Stimulated activated CD4-positive, alpha-beta T cell treated with anti-CD3 and anti-CD28 coated beads, TNF-alpha, amount 100 ng/mL, for 48 hours (primary cell): ENCODE measurements at regions not wholly inside any gene's neighbourhood (a gene's known extent, or its start where the extent isn't known, plus 50 kb on each side); places are given as distances from the start of the nearest gene placed in this dataset.

Experiments
- DNase-seq, 3 donors: peaks; one replicate each; pipeline ENCODE4 v3.0.0-alpha.2; 2020; ENCODE audit warnings: low read depth in 3 of 3

DNA sequence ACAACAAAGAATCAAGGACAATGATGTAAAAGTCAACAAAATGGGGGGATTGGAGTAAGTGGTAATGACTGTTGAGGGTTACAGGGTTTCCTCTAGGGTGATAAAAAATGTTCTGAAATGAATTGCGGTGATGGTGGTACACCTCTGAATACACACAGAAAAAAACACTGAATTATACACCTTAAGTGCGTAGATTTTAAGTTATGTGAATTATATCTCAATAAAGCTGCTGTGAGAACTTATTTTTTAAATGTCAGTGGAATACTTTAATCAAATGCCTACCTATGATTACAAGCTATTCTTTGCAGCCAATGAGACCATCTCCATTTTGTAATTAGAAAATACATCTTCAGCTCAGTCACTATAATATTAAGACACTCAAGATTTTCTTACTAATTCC lies 53.5 kb downstream of the ZNF608 start:
- no peak for DNase-seq

DNA sequence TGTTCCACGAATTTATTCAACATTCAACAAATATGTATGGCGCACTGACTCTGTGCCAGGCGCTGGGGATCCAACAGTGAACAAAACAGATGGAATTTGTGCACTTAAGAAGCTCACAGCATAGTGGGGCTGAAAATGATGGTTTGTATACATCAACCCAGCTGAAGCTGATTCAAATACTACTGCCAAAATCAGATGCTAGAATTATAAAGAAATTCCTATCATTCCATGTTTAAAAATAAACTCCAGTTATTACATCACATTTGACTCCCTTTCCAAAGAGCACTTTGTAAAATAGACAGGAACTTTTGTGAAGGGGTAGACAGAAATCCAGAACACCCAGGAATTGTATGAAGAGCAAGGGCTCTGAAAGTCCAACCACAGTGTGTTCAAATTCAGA lies 54.1 kb downstream of the ZNF608 start:
- no peak for DNase-seq

DNA sequence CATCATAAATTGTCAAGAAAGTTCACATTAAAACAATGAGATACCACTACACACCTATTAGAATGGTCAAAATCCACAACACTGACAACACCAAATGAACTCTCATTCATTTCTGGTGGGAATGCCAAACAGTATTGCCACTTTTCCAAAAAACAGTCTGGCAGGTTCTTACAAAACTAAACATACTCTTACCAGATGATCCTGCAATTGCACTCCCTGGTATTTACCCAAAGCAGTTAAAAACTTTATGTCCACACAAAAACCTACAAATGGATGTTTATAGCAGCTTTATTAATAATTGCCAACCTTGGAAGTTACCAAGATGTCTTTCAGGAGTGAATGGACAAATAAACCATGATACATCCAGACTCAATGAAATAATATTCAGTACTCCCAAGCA lies 56.8 kb downstream of the ZNF608 start:
- no peak for DNase-seq

DNA sequence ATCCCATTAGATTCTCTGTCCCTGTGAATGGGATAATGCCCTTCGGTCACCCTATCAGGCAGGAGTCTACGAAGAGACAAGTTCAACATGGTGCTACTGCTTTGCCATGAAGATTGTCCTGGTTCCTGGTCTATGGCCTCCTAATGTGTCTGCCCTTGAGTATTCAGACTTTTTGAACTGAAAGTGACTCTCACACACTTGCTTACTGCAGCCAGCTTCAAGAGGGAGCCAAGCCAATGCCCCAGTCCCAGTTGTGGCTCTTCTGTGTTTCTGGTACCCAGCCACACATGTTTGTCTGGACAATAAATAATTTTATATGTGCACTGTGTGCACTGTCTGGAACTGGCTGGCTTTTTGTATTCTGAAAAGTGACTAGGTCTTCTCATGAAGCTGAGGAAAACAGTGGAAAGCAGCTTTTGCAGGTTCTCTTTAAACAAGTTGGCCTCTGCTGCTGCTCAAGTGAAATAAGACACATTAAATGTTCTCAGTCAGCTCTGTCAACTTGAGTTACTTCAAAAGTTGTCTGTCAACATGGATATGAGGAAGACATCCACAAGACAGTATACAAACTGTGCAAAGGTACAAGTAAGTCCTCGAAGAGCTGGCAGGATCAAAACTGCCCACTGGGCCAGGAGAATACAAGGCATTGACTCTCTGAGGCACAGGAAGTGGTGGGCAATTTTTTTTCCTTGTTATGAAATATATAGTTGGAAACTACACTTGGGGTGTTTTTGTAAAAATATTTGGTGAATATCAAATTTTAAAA lies 60.0 kb downstream of the ZNF608 start:
- DNase-seq = no peak

DNA sequence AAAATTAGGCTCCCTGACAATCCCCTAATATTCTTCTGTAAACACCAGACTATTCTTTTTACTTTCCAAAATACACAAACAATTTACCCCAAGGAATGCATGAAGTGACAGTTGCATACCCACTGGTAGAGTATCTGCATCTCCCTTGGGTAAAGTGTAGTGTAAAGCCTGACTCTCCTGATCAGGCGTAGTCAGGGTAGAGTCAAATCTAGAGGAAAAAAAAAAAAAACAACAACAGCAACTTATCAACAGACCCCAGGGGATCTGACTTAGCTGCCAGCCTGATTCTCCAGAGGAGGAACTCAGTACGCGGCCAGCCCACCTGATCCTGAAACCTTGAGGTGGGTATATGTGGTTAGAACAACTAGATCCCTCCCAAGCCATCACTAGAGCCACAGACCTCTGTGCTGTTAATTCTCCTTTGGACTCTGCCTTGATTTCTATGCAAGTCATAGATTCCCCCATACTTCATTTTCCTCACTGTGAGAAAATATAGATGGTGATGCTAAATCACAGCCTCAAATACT lies 61.0 kb downstream of the ZNF608 start:
- DNase-seq = no peak

DNA sequence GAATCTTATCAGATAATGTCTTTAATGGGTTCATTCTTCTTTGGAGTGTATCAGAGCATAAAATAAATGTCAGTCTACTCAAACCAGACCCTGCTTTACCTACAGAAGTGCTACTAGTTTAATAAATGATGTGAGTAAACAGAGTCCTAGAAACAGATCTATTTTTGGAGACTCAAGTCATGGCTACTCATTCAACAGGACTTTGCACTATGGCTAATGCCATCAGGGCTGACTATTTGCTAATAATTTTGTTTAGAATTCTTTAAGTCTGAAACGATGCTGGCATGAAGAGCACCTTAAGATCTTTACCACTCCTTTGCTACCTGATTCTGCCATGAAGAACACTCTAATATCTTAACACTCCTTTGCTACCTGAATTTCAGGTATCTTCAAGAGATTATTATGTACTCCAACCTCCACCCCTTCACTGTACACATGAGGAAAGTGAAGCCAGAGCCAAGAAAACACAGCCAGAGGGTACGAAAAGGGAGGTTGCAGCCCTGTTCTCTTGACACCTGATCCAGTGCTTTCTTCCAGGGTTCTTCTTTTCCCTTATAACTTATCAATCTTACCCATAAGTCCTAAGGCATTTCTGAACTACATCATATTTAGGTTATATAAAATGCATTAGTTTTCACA lies 62.4 kb downstream of the ZNF608 start:
- no peak for DNase-seq

DNA sequence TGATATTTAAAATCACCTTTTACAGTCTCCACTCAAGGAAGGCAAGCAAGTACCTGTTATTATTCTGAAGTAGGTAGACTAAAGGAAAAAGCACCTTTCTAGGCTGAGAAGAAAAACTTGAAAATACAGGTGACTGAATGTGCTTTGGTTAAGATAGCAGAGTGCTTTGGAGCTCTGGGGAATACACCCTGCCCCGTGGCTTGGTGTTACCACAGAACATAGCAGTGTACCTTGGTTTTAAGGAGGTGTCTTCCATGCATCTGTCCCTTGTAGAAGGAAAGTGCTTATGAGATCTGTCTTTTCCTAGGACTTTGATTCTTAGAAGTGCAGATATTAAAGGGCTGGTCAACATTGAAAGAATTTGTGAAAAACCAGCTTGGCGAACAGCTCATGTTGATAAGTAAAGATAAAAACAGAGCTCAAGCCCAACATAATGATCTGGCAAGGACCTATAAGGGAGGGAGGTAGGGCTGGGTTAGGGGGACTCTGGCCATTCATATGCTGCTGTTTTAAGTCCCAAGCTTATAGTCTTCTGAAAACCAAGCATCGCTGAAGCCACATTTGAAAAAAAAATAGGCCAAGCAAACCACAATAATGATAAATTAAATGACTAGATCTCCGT lies 66.8 kb downstream of the ZNF608 start:
- no peak for DNase-seq

DNA sequence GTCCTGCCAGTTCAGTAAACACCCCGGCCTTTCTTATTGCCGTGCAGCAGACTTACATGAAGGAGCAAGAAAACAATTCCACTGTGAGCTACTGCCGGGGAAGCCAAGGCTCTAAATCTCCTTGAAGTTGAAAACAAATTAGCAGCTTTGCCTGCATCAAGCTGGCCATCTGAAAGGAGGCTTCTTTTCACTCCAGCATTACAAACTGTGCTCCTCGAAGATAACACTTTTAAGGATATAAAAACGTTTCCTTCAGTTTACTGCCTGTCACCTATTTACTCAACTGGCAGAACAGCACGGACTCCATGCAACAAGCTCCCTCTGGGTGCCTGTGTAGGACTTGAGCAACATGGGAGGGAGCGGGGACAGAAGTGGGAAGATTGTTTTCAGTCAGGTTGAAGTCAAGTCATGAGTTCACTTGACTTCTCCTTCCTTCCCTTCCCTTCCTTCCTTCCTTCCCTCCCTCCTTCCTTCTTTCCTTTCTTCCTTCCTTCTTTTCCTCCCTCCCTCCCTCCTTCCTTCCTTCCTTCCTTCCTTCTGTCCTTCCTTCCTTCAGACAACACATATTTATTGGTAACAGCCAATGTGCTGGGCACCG lies 67.4 kb downstream of the ZNF608 start:
- DNase-seq = no peak

DNA sequence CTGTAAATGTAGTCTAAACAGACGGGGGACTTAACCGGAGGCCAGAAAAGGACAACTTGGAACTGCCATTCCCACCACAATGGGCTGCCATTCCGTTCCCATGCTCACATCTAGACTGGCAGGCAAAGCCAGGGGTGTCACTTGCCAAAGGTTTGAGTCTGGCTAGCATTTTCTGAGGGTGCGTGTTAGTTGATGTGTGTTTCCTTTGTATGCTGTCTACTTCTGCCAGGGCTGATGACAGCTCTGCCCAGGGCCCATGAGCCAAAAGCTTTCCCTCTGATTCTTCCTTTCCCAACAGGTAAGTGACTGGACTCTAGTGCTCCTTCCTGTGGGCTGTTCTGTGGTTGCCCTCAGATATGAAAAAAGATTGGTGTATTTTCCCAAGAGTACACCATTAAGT lies 68.0 kb downstream of the ZNF608 start:
- no peak for DNase-seq

DNA sequence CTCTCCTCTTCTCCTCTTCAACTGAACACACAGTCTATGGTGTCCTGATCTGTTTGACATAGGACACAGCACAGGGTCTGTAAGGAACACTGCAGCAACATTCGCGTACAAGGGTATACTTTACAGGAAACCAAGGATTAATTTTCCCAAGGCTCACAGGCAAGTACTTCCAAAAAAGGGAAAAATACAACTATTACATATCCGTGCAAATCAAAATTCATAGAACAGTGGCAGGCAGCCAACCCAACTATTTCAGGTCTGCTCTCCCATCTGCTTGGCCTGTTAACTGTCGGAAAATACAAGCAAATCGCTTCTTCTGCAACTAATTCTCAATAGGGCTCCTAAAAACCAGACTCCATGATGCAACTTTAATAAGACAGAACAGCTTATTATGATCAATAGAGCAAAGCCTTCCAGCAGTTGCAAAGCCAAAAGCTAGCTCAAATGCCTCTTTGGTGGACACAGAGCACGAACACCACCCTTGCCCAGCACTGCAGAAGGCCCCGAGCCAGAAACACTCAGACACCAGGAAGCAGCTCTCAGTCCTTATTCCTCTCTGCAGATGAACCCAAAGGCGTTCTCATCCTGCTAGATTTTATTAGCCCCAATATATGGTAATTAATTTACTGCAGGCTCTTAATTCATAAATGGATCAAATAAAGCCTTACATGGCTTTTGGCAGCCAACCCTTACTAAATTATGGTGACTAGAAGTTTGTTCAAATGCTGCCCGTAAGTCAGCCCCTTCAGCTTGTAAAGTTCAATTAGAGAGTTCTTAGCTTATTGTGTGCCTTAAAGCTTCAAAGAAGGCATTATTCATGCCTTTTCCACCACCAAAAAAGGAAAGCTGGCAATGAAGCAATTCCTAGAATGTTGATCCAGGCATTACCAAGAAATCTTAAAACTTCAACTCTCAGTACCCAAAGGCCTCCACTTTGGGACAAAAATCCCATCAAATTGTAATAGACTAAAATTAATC lies 68.8 kb downstream of the ZNF608 start:
- DNase-seq = no peak

DNA sequence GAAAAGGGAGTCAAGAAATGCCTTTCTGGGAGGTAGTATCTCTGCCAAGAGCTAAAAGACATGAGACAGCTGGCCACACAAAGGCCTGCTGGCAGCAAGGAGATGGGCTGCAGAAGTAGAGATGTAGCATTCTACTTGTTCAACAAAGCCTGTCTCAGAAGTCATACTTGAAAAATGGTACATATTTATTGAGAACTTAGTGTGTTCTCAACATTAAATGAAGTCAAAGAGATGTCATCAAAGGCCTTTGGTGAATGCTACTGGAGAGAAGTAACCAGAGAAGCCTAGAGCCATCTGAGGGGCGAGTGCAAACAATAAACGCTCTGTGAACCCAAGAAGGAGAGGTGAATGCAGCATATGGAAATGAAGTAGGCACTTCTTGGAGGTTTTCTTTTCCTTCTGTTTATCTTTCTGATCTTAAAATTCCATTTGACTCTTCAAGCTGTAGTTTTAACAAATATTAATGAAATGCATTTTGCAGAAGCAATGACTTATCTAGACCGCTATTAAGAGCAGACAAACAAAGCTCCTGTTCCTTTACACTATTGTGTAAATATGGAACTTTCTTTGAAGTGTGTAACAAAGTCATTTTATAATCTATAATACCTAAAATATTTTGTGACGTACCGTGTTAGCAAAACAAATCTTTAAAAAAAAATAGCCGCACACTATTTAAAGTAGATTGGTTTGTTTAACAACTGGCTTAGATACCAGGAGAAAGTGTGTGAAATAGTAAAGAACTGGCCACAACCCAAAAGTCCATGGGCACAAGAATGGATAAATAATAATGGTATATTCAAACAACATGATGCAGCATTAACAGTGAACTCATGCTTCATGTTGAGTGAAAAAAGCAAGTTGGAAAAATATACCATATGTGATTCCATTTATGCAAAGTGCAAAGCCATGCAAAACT lies 70.2 kb downstream of the ZNF608 start:
- no peak for DNase-seq

DNA sequence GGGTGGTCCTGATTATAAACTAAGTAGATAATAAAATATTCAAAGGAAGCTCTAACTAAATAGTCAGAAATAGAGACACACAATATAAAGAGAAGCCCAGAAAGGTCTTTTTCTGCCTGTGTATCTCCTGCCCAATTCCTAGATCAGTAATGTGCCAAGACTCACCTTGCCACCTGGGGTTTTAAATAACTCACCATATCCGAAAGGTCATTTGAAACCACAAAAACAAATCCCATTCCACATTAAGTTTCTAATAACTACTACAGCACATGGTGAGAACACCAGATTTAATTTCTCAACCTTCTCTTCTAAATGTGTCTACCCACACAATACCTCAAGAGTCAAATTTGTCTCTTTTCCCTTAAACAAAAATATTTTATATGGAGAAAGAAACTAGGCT lies 75.2 kb downstream of the ZNF608 start:
- no peak for DNase-seq

DNA sequence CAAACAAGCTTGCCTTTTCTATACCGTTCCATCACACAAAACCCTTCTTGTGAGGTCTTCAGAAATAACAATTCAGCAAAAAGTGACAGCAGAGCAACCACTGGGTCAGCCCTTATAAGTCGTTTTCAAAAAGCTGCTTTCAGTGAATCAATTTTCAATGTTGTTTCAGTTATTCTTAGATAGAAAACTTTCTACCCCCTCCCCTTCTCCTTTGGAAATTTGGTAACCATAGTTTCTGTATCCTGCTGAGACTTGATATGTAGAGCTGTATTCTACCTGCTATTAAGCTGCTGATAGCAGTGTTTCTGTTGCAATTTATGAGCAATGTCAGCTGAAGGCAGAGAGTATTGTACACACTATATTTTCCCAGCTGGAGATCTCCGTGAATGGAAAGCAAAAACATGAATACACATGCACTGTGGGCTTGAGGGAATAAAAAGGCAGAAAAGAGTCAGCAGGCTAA lies 75.7 kb downstream of the ZNF608 start:
- no peak for DNase-seq

DNA sequence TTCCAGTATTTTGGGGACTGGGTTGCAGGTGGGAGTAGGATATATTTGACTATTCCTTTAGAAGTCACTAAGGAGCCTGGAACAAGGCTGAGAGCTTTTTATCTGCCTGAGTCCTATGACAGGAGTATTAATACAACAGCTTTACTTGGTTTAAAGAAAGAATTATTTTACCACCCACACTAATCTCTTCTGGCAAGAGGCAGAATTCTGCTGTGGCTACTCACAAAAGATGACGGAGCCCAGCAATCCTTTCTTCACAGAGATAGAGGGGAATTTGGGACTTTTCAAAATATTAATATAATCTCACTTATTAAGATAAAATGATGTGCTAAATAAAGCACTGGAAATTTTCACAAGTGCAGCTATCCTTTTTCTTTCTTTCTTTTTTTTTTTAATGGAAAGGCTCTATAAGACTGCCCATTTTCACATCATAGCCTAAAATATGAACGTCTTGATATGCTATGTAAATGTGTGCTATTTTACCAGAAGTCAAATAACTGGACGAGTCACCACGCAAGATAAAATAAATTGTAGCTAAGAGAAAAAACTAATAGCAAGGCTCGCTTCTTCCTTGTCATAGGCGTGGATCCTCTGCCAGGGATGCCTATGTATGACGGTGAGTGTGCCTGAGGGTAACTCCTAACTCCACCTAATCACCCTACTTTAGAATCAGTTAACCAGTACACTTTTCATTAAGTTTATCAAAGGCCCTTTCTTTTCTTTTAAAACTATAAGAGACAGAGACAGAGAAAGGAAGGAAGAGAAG lies 76.3 kb downstream of the ZNF608 start:
- DNase-seq = no peak

DNA sequence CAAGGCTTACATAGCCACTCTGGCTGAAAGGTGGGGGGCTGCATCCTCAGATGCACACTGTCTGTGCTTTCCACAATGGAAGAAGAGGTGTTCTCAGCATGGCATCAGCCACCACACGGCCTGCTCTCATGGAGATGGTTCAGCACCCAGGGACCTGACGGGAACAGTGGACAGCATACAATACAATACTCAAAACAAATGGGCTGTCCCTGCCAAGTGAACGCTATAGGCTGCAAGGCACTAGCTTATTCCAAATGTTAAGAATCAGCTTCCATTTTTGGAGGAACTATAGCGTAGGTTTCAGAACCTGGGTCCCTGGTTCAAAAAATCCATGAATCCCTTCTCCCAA lies 77.2 kb downstream of the ZNF608 start:
- DNase-seq = no peak

DNA sequence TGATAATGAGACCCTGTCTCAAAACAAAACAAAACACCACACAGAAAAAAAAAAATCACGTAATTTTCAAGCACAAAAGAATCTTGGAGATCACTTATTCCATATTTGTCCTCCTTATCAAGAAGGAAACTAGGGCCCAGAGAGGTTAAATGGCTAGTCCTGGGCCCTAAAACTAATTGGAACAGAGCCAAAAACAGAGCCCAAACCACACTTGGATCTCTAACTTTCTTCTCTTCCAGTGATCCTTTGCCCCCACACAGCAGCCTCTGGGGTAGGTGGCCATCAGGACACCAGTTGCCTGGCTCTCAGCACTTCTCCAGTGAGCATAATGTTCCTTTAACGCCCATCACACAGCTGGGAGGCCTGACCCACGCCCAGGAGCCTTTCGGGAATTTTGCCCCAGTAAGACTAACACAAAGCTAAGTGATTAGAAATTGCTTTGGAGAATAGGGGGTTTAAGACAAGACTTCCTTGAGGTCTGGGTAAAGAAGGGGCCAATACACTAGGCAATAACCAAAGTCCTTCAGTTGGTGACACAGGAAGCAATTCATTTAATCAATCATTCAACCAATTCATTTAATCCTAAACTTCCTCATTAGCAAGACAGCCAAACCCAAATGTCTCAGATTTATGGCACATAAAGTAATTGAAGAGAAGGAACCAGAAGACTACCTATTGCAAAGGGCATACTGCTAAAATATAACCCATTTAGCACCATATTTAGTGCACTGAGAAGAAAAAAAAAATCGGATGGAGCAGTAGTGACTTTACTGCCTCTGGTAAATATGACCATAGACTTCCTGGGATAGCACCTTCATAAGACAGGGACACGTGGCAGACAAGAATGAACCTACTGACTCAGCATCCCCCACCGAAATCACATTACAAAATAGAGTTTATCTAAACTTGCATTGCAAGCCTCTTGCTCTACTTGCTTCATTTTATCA lies 77.8 kb downstream of the ZNF608 start:
- DNase-seq = no peak

DNA sequence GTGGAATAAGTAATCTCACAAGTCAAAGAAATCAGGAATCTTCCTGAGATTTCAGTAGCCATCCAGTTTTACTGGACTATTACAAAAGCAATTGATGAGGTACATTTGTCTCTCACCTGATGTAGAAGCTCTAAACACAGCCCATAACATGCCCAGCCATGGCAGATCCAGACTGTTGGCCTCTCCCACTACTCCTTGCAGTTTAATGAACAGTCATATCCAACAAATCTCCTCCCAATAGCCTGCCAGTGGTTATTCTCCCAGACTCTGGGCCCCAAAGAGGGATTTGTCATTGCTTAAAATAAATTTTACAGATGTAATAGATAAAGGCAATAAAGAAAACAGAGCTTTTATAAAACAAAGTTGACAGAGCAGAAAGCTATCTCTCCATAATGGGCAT lies 80.8 kb downstream of the ZNF608 start:
- no peak for DNase-seq

DNA sequence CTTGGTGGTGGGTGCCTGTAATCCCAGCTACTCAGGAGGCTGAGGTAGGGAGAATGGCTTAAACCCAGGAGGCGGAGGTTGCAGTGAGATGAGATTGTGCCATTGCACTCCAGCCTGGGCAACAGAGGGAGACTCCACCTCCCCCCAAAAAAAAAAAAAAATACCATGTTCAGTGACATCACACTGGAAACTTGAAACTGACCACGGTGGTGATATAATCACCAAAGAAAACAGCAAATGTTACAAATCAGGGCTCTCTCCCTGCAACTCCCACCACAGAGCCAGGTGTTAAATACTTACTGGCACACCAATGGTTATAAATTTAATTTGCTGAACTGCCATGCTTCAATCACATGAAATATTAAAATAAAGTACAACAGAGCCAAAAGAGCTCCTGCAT lies 81.4 kb downstream of the ZNF608 start:
- no peak for DNase-seq
